Body of pancreas (tissue), 4 donors: ENCODE measurements at regions not wholly inside any gene's neighbourhood (a gene's known extent, or its start where the extent isn't known, plus 50 kb on each side); places are given as distances from the start of the nearest gene placed in this dataset.

Source experiments
- CTCF ChIP-seq, 7 experiments: fragments of 450-650 bp in 4 of 7; fragments of 200-600 bp in 3 of 7; sonication (generic) in 3 of 7; IDR thresholded peaks; one replicate each; pipeline ENCODE4 v1.5.1; 2016 to 2019; ENCODE audit warnings: antibody characterized with exemption in 7 of 7
- POLR2A ChIP-seq, 3 donors: fragments of 450-650 bp; IDR thresholded peaks; one replicate each; pipeline ENCODE4 v1.6.1; 2016; ENCODE audit warnings: antibody characterized with exemption in 3 of 3, mild to moderate bottlenecking in 2 of 3

- TF ChIP-seq CTCF (IDR thresholded peaks at IDR 0.05), result no peak
- TF ChIP-seq POLR2A (IDR thresholded peaks at IDR 0.05), result no peak
These were observed 127.2 kb downstream of the SOX1 start for GRCh38 chr13:112194167-112194530.
